K562 (cell line): ENCODE measurements at regions not wholly inside any gene's neighbourhood (a gene's known extent, or its start where the extent isn't known, plus 50 kb on each side); places are given as distances from the start of the nearest gene placed in this dataset.

Experiments used
- ATAC-seq: fragments of 200-7000 bp; cut with Tn5 transposase; 3 replicates; pipeline ENCODE4 v1.9.1; 2020; ENCODE audit warnings: moderate library complexity
- BruUV-seq: library from RNA; stranded (reverse); fragments of 400-500 nt; replicated peaks from 2 replicates; lab custom pipeline; 2021; lab: Mats Ljungman, UMichigan
- CTCF ChIA-PET: fragments of 300-600 bp; formaldehyde crosslinking; extraction: SDS; loops from one replicate; lab custom pipeline; 2021; ENCODE audit warnings: low intra/inter-chr PET ratio; lab: Yijun Ruan, JAX
- POLR2A ChIA-PET: fragments of 300-600, 350-650 bp; sonication (Branson Sonifier 250); formaldehyde crosslinking; extraction: SDS; loops from one replicate; lab custom pipeline; 2021; ENCODE audit warnings: antibody characterized with exemption, inconsistent platforms; lab: Yijun Ruan, JAX
- DNase-seq, 4 experiments: peaks; one replicate each; pipeline versions ENCODE4 v3.0.0 to v3.0.0-alpha.2; 2011 to 2018; ENCODE audit warnings: low spot score in 3 of 4, mixed read lengths in 3 of 4; ENCODE audit errors: extremely low read depth in 1 of 4
- FAIRE-seq: peaks from 2 replicates; lab custom pipeline; 2011; peaks lifted over from hg19 to GRCh38; lab: Jason Lieb, UNC
- H2AFZ ChIP-seq: 2 replicates; pipeline ENCODE4 v1.6.0; 2011; ENCODE audit warnings: low read depth, low read length, control low read depth, inconsistent platforms
- H3K27ac ChIP-seq: fragments of 200-600 bp; 3 replicates; pipeline ENCODE4 v1.8.0; 2011; ENCODE audit warnings: low read depth, mild to moderate bottlenecking, control low read depth, inconsistent platforms, low read length, moderate library complexity, mixed read lengths; ENCODE audit errors: extremely low read depth
- H3K27me3 ChIP-seq, 2 experiments: fragments of 300-600 bp in 1 of 2; 2 replicates in 1 of 2; 3 replicates in 1 of 2; pipeline versions ENCODE4 v1.6.0 to v1.8.0; 2011; ENCODE audit warnings: inconsistent platforms in 2 of 2, low read length in 2 of 2, mild to moderate bottlenecking in 1 of 2, mixed read lengths in 1 of 2, moderate library complexity in 1 of 2; ENCODE audit not compliant: control insufficient read depth in 2 of 2, insufficient read depth in 2 of 2
- H3K36me3 ChIP-seq: fragments of 300-600 bp; 3 replicates; pipeline ENCODE4 v1.8.0; 2011; ENCODE audit warnings: mild to moderate bottlenecking, low read length, inconsistent platforms; ENCODE audit not compliant: control insufficient read depth, insufficient read depth
- H3K4me1 ChIP-seq, 2 experiments: fragments of 200-600 bp in 1 of 2; replicated peaks in 1 of 2; 2 replicates in 1 of 2; 3 replicates in 1 of 2; pipeline versions ENCODE4 v1.5.1 to v1.8.0; 2011; ENCODE audit warnings: inconsistent platforms in 2 of 2, low read length in 2 of 2, mild to moderate bottlenecking in 1 of 2, mixed read lengths in 1 of 2, moderate library complexity in 1 of 2; ENCODE audit not compliant: control insufficient read depth in 2 of 2, insufficient read depth in 2 of 2
- H3K4me2 ChIP-seq: 2 replicates; pipeline ENCODE4 v1.6.1; 2011; ENCODE audit warnings: low read length, control low read depth, inconsistent platforms, mixed read lengths; ENCODE audit not compliant: insufficient read depth
- H3K4me3 ChIP-seq: fragments of 200-600 bp; sonication (generic), shearing (Covaris generic); 2 replicates; pipeline ENCODE4 v1.5.1; 2016; ENCODE audit warnings: control low read depth, inconsistent platforms
- H3K79me2 ChIP-seq: fragments of 200-600 bp; 3 replicates; pipeline ENCODE4 v1.8.0; 2011; ENCODE audit warnings: low read length, inconsistent platforms; ENCODE audit not compliant: control insufficient read depth, insufficient read depth
- H3K9ac ChIP-seq, 2 experiments: 2 replicates each; pipeline versions ENCODE4 v1.6.0 to v1.6.1; 2011; ENCODE audit warnings: low read depth in 2 of 2, low read length in 2 of 2, control low read depth in 1 of 2, inconsistent platforms in 1 of 2, mild to moderate bottlenecking in 1 of 2, mixed read lengths in 1 of 2; ENCODE audit not compliant: insufficient read depth in 1 of 2
- H3K9me1 ChIP-seq: one replicate; pipeline ENCODE4 v1.6.0; 2011; ENCODE audit warnings: inconsistent platforms, mild to moderate bottlenecking, low read length, moderate library complexity; ENCODE audit not compliant: control insufficient read depth, insufficient read depth
- H3K9me3 ChIP-seq: replicated peaks from 2 replicates; pipeline ENCODE4 v1.5.1; 2011; ENCODE audit warnings: low read depth, low read length, inconsistent platforms; ENCODE audit not compliant: control insufficient read depth, insufficient read depth
- H4K20me1 ChIP-seq: replicated peaks from 2 replicates; pipeline ENCODE4 v1.6.1; 2011; ENCODE audit warnings: low read length, inconsistent platforms, mixed read lengths; ENCODE audit not compliant: control insufficient read depth, insufficient read depth
- ARID4B ChIP-seq: sonication (generic); formaldehyde crosslinking; IDR thresholded peaks from 2 replicates; pipeline ENCODE4 v1.8.0; 2022; ENCODE audit warnings: mild to moderate bottlenecking, missing genetic modification reagents
- CHD1 ChIP-seq: fragments of 200-600 bp; sonication (generic); IDR thresholded peaks from one replicate; pipeline ENCODE4 v1.6.1; 2012; ENCODE audit warnings: mild to moderate bottlenecking, moderate library complexity, low read length, inconsistent platforms
- FUS ChIP-seq: fragments of 200-400 bp; formaldehyde crosslinking; optimal IDR thresholded peaks from 2 replicates; pipeline ENCODE3; 2017; ENCODE audit warnings: low read depth, low read length
- GABPA ChIP-seq: fragments of 200-800 bp; sonication (Bioruptor generic); conservative IDR thresholded peaks from 2 replicates; pipeline ENCODE4 v1.6.1; 2016; ENCODE audit warnings: low read depth, missing genetic modification characterization, missing compliant biosample characterization
- KDM1A ChIP-seq, 2 experiments: fragments of 450-650 bp; IDR thresholded peaks; 2 replicates each; pipeline ENCODE4 v1.6.1; 2016; ENCODE audit warnings: mild to moderate bottlenecking in 2 of 2
- MTA2 ChIP-seq: fragments of 450-650 bp; IDR thresholded peaks from 2 replicates; pipeline ENCODE4 v1.6.1; 2016; ENCODE audit warnings: low read depth
- MYBL2 ChIP-seq, 2 experiments: fragments of 450-650 bp in 1 of 2; sonication (generic) in 1 of 2; formaldehyde crosslinking in 1 of 2; IDR thresholded peaks; 2 replicates each; pipeline versions ENCODE4 v1.6.1 to v1.8.1; 2017 to 2022; ENCODE audit warnings: borderline replicate concordance in 1 of 2, inconsistent platforms in 1 of 2, low read depth in 1 of 2, mild to moderate bottlenecking in 1 of 2, missing genetic modification reagents in 1 of 2, moderate library complexity in 1 of 2
- NKRF ChIP-seq: fragments of 450-650 bp; IDR thresholded peaks from 2 replicates; pipeline ENCODE4 v1.6.1; 2016; ENCODE audit warnings: borderline replicate concordance
- TEAD4 ChIP-seq, 2 experiments: sonication (generic) in 1 of 2; formaldehyde crosslinking in 1 of 2; IDR thresholded peaks; 2 replicates each; pipeline versions ENCODE4 v1.6.1 to v1.8.0; 2012 to 2022; ENCODE audit warnings: borderline replicate concordance in 1 of 2, inconsistent platforms in 1 of 2, low read length in 1 of 2, mild to moderate bottlenecking in 1 of 2, missing genetic modification reagents in 1 of 2
- ZBTB33 ChIP-seq: sonication (generic); formaldehyde crosslinking; IDR thresholded peaks from 2 replicates; pipeline ENCODE4 v1.8.1; 2023; ENCODE audit warnings: mild to moderate bottlenecking, missing genetic modification reagents
- ZNF77 ChIP-seq: fragments of 250-450 bp; sonication (Bioruptor Pico); IDR thresholded peaks from 2 replicates; pipeline ENCODE4 v1.5.0; 2020
- WGBS: fragments of 100-300 bp; shearing (Covaris generic); methylation state at CpG from one replicate; pipeline ENCODE4 v1.1.6; 2016; ENCODE audit warnings: low coverage, mixed read lengths; ENCODE audit not compliant: insufficient coverage; ENCODE audit errors: missing lambda C conversion rate; 5-methylcytosine and 5-hydroxymethylcytosine counted together
- in situ Hi-C: fragments of 300-500 bp; cut with MboI; formaldehyde crosslinking; loops from 4 replicates; pipeline ENCODE4 v1.15.0; 2018; ENCODE audit warnings: inconsistent platforms, mixed read lengths
- intact Hi-C: fragments of 100-400 bp; cut with micrococcal nuclease; formaldehyde crosslinking; loops from 2 replicates; pipeline ENCODE4 v1.14.2; 2022

- H3K4me2 ChIP-seq: no peak overlapping the region
- ChIA-PET POLR2A (no interaction called here), CTCF (no interaction called here)
- intact Hi-C loops (no loop called here), in situ Hi-C loops (no loop called here)
- H3K27me3 ChIP-seq: no peaks in the 10 kb centered on the region
- FAIRE-seq (no peak), ATAC-seq (no peak), DNase-seq (no peak)
- H3K36me3 ChIP-seq: no peaks in the 10 kb centered on the region
- no peak overlapping the region for H3K27ac ChIP-seq
- no peaks in the 10 kb centered on the region for H4K20me1 ChIP-seq
- no peaks in the 10 kb centered on the region for H3K4me1 ChIP-seq
- H3K79me2 ChIP-seq: no peaks in the 10 kb centered on the region
- no peak overlapping the region for H3K4me3 ChIP-seq
- H2AFZ ChIP-seq: no peak overlapping the region
- no peaks in the 10 kb centered on the region for H3K9me3 ChIP-seq
- TF ChIP-seq NKRF (no peak), GABPA (tag) (no peak), ARID4B (CRISPR knock-in tag) (no peak), FUS (no peak), TEAD4 (IDR thresholded peaks at IDR 0.05; ENCODE audit: low read length) (no peak), TEAD4 (CRISPR knock-in tag; IDR thresholded peaks at IDR 0.05; ENCODE audit: borderline replicate concordance) (no peak), MYBL2 (IDR thresholded peaks at IDR 0.05; ENCODE audit: low read depth) (no peak), MYBL2 (CRISPR knock-in tag; IDR thresholded peaks at IDR 0.05; ENCODE audit: borderline replicate concordance) (no peak), CHD1 (no peak), KDM1A (IDR thresholded peaks at IDR 0.05) (no peak), MTA2 (no peak), ZBTB33 (CRISPR knock-in tag) (no peak), ZNF77 (CRISPR knock-in tag) (no peak)
- H3K9me1 ChIP-seq: no peaks in the 10 kb centered on the region
- BruUV-seq: no TSS peak
- H3K9ac ChIP-seq: no peak overlapping the region
- 38% methylated on average over 3 of the region's 3 CpGs for WGBS
Measured at GRCh38 chr2:204445149-204445548, 100.1 kb upstream of the PARD3B start.
